SK-N-SH treated with all-trans-retinoic acid at 6 μM for 48 hours (cell line): ENCODE measurements at regions not wholly inside any gene's neighbourhood (a gene's known extent, or its start where the extent isn't known, plus 50 kb on each side); places are given as distances from the start of the nearest gene placed in this dataset.

Source experiments
- PATZ1 ChIP-seq: fragments of 250-450 bp; sonication (Bioruptor Pico); IDR thresholded peaks from 2 replicates; pipeline ENCODE4 v1.8.0; 2020; ENCODE audit warnings: mild to moderate bottlenecking, moderate library complexity, borderline replicate concordance
- ZFP30 ChIP-seq: fragments of 450-650 bp; formaldehyde crosslinking; IDR thresholded peaks from 2 replicates; pipeline ENCODE4 v1.5.0; 2022; ENCODE audit warnings: mild to moderate bottlenecking, moderate library complexity
- TF ChIP-seq, protein P1 (sequence below): fragments of 250-450 bp; sonication (Bioruptor Pico); IDR thresholded peaks from 2 replicates; pipeline ENCODE4 v1.5.0; 2020; ENCODE audit warnings: mild to moderate bottlenecking, moderate library complexity

DNA sequence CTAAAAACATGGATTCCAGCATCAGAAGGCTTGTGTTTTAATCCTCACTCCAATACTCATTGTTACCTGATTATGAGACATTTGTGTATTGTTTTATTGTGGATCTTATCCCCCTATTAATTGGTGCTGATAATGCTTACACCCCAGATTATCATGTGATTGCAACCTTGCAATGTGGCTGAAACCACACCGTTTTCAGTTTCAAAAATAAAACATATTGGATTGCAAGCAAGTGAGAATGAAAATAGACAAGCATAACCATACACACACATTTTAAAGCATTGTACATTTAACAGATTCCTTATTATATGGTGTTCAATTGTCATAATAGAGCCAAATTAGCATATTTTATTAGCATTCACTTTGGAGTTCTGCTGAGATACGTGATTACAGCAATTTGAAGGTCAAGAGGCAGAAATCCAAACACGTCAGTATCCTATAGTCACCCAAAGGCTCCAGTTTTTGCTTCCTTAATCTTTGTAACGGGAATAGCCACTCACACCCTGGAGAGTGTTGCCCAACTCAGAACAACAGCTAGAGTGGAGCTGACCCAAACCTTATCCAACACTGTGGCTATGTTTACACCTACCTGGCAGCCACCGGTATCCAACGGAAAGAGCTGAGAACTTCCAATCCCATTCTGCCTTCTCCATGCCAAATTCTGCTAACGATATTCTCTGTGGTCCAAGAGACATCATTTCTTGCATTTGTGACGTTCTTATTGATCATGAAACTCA is 317.1 kb upstream of the KLF6 start:
- TF ChIP-seq, protein P1, sequence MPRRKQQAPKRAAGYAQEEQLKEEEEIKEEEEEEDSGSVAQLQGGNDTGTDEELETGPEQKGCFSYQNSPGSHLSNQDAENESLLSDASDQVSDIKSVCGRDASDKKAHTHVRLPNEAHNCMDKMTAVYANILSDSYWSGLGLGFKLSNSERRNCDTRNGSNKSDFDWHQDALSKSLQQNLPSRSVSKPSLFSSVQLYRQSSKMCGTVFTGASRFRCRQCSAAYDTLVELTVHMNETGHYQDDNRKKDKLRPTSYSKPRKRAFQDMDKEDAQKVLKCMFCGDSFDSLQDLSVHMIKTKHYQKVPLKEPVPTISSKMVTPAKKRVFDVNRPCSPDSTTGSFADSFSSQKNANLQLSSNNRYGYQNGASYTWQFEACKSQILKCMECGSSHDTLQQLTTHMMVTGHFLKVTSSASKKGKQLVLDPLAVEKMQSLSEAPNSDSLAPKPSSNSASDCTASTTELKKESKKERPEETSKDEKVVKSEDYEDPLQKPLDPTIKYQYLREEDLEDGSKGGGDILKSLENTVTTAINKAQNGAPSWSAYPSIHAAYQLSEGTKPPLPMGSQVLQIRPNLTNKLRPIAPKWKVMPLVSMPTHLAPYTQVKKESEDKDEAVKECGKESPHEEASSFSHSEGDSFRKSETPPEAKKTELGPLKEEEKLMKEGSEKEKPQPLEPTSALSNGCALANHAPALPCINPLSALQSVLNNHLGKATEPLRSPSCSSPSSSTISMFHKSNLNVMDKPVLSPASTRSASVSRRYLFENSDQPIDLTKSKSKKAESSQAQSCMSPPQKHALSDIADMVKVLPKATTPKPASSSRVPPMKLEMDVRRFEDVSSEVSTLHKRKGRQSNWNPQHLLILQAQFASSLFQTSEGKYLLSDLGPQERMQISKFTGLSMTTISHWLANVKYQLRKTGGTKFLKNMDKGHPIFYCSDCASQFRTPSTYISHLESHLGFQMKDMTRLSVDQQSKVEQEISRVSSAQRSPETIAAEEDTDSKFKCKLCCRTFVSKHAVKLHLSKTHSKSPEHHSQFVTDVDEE (CRISPR knock-in tag): no peak
- TF ChIP-seq PATZ1 (CRISPR knock-in tag) (no peak), ZFP30 (no peak)
